Esophagus muscularis mucosa (tissue), 3 donors: ENCODE measurements at regions not wholly inside any gene's neighbourhood (a gene's known extent, or its start where the extent isn't known, plus 50 kb on each side); places are given as distances from the start of the nearest gene placed in this dataset.

Experiments
- CTCF ChIP-seq, 3 experiments: fragments of 200-600 bp in 2 of 3; fragments of 450-650 bp in 1 of 3; sonication (generic) in 2 of 3; IDR thresholded peaks; one replicate each; pipeline ENCODE4 v1.5.1; 2017 to 2019; ENCODE audit warnings: antibody characterized with exemption in 3 of 3, mild to moderate bottlenecking in 2 of 3, moderate library complexity in 1 of 3
- POLR2A ChIP-seq: fragments of 450-650 bp; IDR thresholded peaks from one replicate; pipeline ENCODE4 v1.6.1; 2017; ENCODE audit warnings: antibody characterized with exemption, moderate library complexity, mild to moderate bottlenecking, low read depth

DNA sequence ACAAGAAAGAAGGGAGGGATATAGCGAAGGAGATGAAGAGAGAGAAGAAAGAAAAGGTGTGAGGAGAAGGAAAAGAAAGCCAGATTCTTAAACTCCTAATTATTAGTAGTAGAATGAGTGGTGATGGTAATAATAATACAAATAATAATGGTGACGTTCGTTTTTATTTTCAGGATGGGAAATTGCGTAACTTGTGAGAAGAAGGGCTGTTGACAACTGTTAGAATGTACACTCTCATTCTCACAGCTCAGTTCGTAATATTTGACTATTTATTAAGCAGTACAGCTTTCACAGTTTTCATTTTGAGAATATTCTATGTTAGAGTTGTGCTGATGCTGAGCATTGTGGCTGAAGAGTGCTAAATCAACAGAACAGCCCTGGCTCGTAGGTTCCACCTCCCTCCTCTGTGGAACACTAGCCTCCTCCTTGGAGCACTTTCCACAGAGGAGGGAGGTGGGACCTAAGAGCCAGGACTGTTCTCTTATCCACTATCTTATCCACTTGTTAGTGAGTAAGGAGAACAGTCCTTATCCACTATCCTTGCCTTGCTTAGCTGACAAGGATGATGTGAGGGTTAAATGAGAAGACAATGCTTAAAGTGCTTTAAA is 258.3 kb upstream of the VLDLR start:
- TF ChIP-seq CTCF (IDR thresholded peaks at IDR 0.05) (no peak), POLR2A (no peak)
